Breast epithelium (tissue), 4 donors: ENCODE measurements at regions not wholly inside any gene's neighbourhood (a gene's known extent, or its start where the extent isn't known, plus 50 kb on each side); places are given as distances from the start of the nearest gene placed in this dataset.

Experiments
- DNase-seq, 2 donors: peaks; one replicate each; pipeline ENCODE4 v3.0.0-alpha.2; 2019; ENCODE audit warnings: low spot score in 2 of 2
- H3K27ac ChIP-seq, 2 donors: fragments of 200-600 bp; sonication (generic) in 1 of 2; one replicate each; pipeline ENCODE4 v1.5.1; 2016 to 2019; ENCODE audit warnings: mild to moderate bottlenecking in 1 of 2
- H3K27me3 ChIP-seq, 2 donors: fragments of 200-600 bp; sonication (generic) in 1 of 2; one replicate each; pipeline versions ENCODE4 v1.5.1 to v1.6.0; 2017 to 2019; ENCODE audit warnings: control low read depth in 1 of 2, mild to moderate bottlenecking in 1 of 2
- H3K36me3 ChIP-seq: fragments of 200-600 bp; one replicate; pipeline ENCODE4 v1.5.1; 2019
- H3K4me1 ChIP-seq, 2 donors: fragments of 200-600 bp; sonication (generic); one replicate each; pipeline ENCODE4 v1.5.1; 2016 to 2019; ENCODE audit warnings: control low read depth in 1 of 2
- H3K4me3 ChIP-seq, 3 donors: fragments of 200-600 bp; sonication (generic); 1 replicate in 2 of 3; 2 replicates in 1 of 3; pipeline ENCODE4 v1.5.1; 2016 to 2019; ENCODE audit warnings: mild to moderate bottlenecking in 3 of 3, moderate library complexity in 2 of 3
- H3K9me3 ChIP-seq, 2 donors: fragments of 200-600 bp; sonication (generic) in 1 of 2; one replicate each; pipeline ENCODE4 v1.5.1; 2016 to 2019; ENCODE audit warnings: control low read depth in 1 of 2
- POLR2A ChIP-seq: fragments of 450-650 bp; IDR thresholded peaks from one replicate; pipeline ENCODE4 v1.6.1; 2016; ENCODE audit warnings: antibody characterized with exemption, mild to moderate bottlenecking, moderate library complexity
- POLR2AphosphoS5 ChIP-seq, 3 donors: sonication (generic); formaldehyde crosslinking; IDR thresholded peaks; one replicate each; pipeline ENCODE4 v1.6.1; 2017; ENCODE audit warnings: antibody characterized with exemption in 3 of 3
- intact Hi-C: fragments of 100-400 bp; cut with DNase I; formaldehyde crosslinking; loops from one replicate; pipeline ENCODE4 v1.15.1; 2023; ENCODE audit warnings: low total_unique reads
- TF ChIP-seq, protein P1 (sequence below), 3 donors: fragments of 450-650 bp; IDR thresholded peaks; one replicate each; pipeline ENCODE4 v1.5.1; 2016 to 2017; ENCODE audit warnings: antibody characterized with exemption in 3 of 3, mild to moderate bottlenecking in 3 of 3, moderate library complexity in 3 of 3

DNA sequence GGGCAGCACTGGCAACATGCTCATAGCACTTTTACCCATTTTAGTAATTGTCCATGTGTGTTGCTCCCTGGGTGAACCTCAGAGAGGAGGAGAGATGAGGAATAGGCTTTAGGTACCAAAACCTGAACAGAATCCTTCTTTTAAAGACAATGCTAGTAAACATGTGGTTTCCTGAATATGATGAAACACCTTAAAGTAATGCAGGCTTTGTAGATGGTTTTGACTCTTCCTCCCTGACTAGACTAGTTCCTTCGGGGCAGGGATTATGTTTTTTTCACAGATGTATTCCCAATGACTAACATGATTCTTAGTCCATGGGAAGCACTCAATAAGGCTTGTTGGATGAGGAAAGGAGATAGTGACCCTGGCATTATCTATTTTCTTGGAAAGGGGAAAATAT lies 367.6 kb upstream of the JAG1 start:
- TF ChIP-seq POLR2A (no peak), POLR2AphosphoS5 (IDR thresholded peaks at IDR 0.05) (no peak)
- TF ChIP-seq, protein P1, sequence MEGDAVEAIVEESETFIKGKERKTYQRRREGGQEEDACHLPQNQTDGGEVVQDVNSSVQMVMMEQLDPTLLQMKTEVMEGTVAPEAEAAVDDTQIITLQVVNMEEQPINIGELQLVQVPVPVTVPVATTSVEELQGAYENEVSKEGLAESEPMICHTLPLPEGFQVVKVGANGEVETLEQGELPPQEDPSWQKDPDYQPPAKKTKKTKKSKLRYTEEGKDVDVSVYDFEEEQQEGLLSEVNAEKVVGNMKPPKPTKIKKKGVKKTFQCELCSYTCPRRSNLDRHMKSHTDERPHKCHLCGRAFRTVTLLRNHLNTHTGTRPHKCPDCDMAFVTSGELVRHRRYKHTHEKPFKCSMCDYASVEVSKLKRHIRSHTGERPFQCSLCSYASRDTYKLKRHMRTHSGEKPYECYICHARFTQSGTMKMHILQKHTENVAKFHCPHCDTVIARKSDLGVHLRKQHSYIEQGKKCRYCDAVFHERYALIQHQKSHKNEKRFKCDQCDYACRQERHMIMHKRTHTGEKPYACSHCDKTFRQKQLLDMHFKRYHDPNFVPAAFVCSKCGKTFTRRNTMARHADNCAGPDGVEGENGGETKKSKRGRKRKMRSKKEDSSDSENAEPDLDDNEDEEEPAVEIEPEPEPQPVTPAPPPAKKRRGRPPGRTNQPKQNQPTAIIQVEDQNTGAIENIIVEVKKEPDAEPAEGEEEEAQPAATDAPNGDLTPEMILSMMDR (IDR thresholded peaks at IDR 0.05) = no peak
- intact Hi-C loops = no loop called here

DNA sequence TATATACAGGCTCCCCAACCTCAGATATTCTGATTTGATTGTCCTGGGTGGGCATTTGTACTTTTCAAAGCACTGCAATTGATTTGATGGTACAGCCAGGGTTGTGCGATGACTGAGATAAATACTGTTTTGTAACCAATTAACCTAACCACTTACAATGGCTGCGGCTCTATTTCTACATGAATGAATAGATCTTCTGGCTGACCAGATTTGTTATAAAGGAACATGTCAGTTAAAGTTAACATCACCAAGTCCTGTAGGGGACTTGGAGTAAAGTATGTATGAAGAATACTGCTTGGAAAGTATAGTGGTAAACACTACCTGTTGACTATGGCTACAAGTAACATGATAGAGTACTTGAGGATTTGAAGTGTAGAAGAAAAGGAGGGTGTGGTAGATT lies 369.2 kb upstream of the JAG1 start:
- H3K9me3 ChIP-seq = no peaks in the 10 kb centered on the region
- intact Hi-C loops = no loop called here
- no peaks in the 10 kb centered on the region for H3K36me3 ChIP-seq
- H3K4me3 ChIP-seq = no peak overlapping the region
- H3K27me3 ChIP-seq = no peaks in the 10 kb centered on the region
- no peaks in the 10 kb centered on the region for H3K4me1 ChIP-seq
- no peak for DNase-seq
- no peak for TF ChIP-seq POLR2A
- TF ChIP-seq, protein P1 (IDR thresholded peaks at IDR 0.05) = no peak
- TF ChIP-seq POLR2AphosphoS5 (IDR thresholded peaks at IDR 0.05) = no peak
- no peak overlapping the region for H3K27ac ChIP-seq

More for the DNA sequence above, 367.6 kb upstream of the JAG1 start:
- no peak overlapping the region for H3K4me3 ChIP-seq
- no peak overlapping the region for H3K27ac ChIP-seq
- no peak for DNase-seq
- H3K27me3 ChIP-seq = no peaks in the 10 kb centered on the region
- H3K9me3 ChIP-seq = no peaks in the 10 kb centered on the region
- no peaks in the 10 kb centered on the region for H3K36me3 ChIP-seq
- H3K4me1 ChIP-seq = no peaks in the 10 kb centered on the region

DNA sequence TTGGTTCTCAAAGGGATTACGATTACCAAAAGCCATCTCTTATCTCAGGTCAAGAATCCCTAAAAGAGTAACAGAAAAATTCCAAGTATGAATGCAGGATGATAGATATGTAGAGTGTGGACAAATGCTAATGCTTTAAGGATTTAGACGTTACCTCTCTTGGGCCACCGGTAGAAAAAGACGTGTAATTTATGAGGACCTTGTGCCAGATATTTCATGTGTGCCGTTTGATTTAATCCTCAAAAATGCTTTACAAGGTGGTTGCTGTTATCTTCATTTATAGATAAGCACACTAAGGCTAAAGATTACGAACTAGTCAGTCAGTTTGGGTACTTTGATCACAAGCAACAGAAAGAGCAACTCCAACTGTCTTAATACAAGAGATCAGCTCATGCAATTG lies 370.8 kb upstream of the JAG1 start:
- H3K4me3 ChIP-seq = no peak overlapping the region
- H3K4me1 ChIP-seq = no peaks in the 10 kb centered on the region
- DNase-seq = no peak
- H3K27ac ChIP-seq = no peak overlapping the region
- TF ChIP-seq POLR2A (no peak), POLR2AphosphoS5 (IDR thresholded peaks at IDR 0.05) (no peak)
- TF ChIP-seq, protein P1 (IDR thresholded peaks at IDR 0.05) = no peak
- intact Hi-C loops = no loop called here
- H3K9me3 ChIP-seq = no peaks in the 10 kb centered on the region
- no peaks in the 10 kb centered on the region for H3K36me3 ChIP-seq
- no peaks in the 10 kb centered on the region for H3K27me3 ChIP-seq

DNA sequence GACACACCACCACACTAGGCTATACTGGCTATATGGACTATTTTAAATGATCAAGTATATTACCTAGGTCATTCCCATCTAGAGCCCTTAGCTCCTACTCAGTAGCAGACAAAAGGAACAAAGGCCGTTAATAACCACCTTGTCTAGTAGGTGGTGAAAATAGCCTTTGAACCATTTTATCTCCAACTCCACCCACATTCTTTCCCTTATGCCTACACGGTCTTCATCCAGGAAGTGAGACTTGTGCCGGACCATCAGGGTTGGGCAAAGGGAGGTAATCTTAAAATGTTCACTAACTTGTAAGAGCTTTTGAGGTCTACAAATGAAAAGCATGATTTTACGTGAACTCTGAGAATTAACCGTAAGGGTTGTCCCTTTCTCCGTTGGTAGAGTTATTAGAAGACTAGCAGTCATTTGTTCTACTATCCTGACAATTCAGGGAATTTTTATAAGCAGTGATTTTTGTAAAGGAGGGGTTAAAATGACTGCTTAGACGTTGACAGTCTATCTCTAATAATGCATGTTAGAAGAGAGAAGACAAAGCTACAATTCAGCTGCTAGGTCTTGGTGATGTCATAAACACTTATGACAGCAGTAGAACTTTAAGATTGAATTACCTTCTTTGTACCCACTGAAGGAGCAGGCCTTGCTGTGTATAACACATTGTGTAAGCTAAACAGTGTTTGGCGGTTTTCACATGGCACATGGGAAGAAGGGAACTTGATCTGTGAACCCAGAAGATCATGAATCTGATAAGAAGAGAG lies 371.8 kb upstream of the JAG1 start:
- intact Hi-C loops = no loop called here
- no peak for DNase-seq
- Histone ChIP-seq H3K27ac (no peak overlapping the region), H3K36me3 (no peaks in the 10 kb centered on the region), H3K4me1 (no peaks in the 10 kb centered on the region), H3K4me3 (no peak overlapping the region), H3K9me3 (no peaks in the 10 kb centered on the region), H3K27me3 (no peaks in the 10 kb centered on the region)
- TF ChIP-seq POLR2A (no peak), POLR2AphosphoS5 (IDR thresholded peaks at IDR 0.05) (no peak)
- TF ChIP-seq, protein P1 (IDR thresholded peaks at IDR 0.05) = no peak

DNA sequence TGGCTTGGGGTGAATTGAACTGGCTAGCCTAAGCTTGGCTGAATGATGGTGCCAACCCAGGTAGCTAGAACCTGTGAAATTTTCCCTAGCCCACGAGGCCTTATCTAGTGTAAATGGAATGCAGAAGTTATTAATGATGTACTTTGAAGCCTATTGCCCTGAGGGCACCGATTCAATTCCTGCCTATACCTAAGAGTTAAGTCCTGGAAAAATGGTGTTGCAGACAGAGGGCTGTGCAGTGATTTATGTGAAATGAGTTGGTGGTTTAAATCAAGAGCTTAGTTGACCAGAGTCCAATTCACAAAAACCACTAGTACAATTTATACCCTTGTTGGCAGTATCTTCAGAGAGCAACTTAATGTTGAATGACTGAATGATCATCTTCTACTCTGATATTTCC lies 373.8 kb upstream of the JAG1 start:
- no peaks in the 10 kb centered on the region for H3K36me3 ChIP-seq
- H3K4me3 ChIP-seq = no peak overlapping the region
- no peaks in the 10 kb centered on the region for H3K9me3 ChIP-seq
- TF ChIP-seq, protein P1 (IDR thresholded peaks at IDR 0.05) = no peak
- no peak for TF ChIP-seq POLR2AphosphoS5 (IDR thresholded peaks at IDR 0.05)
- TF ChIP-seq POLR2A = no peak
- no peaks in the 10 kb centered on the region for H3K4me1 ChIP-seq
- no peaks in the 10 kb centered on the region for H3K27me3 ChIP-seq
- no peak overlapping the region for H3K27ac ChIP-seq
- intact Hi-C loops = no loop called here
- DNase-seq = no peak
